Esophagus squamous epithelium (tissue), 4 donors: ENCODE measurements at regions not wholly inside any gene's neighbourhood (a gene's known extent, or its start where the extent isn't known, plus 50 kb on each side); places are given as distances from the start of the nearest gene placed in this dataset.

Source experiments
- POLR2A ChIP-seq, 4 donors: fragments of 450-650 bp; IDR thresholded peaks; one replicate each; pipeline ENCODE4 v1.6.1; 2017; ENCODE audit warnings: antibody characterized with exemption in 4 of 4, mild to moderate bottlenecking in 4 of 4, moderate library complexity in 3 of 4
- TF ChIP-seq, protein P1 (sequence below), 6 experiments: fragments of 450-650 bp in 4 of 6; fragments of 200-600 bp in 2 of 6; sonication (generic) in 2 of 6; IDR thresholded peaks; one replicate each; pipeline ENCODE4 v1.5.1; 2016 to 2019; ENCODE audit warnings: antibody characterized with exemption in 6 of 6, mild to moderate bottlenecking in 4 of 6, moderate library complexity in 4 of 6

DNA sequence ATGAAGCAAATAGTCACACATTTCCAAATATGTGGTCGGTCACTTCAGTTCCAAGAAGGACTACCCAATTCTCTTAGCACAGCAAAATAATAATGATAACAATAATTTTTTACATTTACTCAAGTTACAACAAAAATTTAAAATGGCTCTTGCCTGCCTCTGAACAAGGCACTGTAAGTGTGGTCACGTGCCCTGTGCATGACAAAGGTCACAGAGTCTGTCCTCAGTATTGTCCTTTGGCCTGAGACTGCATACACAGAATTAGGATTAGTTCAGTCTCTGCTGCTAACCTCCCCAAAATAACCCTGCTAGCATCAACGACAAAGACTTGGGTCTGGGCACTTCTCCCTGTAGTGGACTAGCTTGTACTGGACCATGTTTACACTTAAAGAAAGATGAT, 297.1 kb upstream of the DUSP10 start:
- TF ChIP-seq, protein P1, sequence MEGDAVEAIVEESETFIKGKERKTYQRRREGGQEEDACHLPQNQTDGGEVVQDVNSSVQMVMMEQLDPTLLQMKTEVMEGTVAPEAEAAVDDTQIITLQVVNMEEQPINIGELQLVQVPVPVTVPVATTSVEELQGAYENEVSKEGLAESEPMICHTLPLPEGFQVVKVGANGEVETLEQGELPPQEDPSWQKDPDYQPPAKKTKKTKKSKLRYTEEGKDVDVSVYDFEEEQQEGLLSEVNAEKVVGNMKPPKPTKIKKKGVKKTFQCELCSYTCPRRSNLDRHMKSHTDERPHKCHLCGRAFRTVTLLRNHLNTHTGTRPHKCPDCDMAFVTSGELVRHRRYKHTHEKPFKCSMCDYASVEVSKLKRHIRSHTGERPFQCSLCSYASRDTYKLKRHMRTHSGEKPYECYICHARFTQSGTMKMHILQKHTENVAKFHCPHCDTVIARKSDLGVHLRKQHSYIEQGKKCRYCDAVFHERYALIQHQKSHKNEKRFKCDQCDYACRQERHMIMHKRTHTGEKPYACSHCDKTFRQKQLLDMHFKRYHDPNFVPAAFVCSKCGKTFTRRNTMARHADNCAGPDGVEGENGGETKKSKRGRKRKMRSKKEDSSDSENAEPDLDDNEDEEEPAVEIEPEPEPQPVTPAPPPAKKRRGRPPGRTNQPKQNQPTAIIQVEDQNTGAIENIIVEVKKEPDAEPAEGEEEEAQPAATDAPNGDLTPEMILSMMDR (IDR thresholded peaks at IDR 0.05) = no peak
- no peak for TF ChIP-seq POLR2A (IDR thresholded peaks at IDR 0.05)
